Kasumi-1 (cell line): ENCODE measurements at regions not wholly inside any gene's neighbourhood (a gene's known extent, or its start where the extent isn't known, plus 50 kb on each side); places are given as distances from the start of the nearest gene placed in this dataset.
"Not testable (repeated sequence)": the region's sequence is repeated elsewhere in the genome, so short reads cannot be mapped to it uniquely, and the experiment has no call there.

Source experiments
- DNase-seq, 2 experiments: peaks; one replicate each; lab custom pipeline; 2025; lab: John Stamatoyannopoulos, UW

- DNase-seq: not testable (repeated sequence)
These were observed 113.4 kb downstream of the XPNPEP1 start for GRCh38 chr10:109809954-109810353.

DNA sequence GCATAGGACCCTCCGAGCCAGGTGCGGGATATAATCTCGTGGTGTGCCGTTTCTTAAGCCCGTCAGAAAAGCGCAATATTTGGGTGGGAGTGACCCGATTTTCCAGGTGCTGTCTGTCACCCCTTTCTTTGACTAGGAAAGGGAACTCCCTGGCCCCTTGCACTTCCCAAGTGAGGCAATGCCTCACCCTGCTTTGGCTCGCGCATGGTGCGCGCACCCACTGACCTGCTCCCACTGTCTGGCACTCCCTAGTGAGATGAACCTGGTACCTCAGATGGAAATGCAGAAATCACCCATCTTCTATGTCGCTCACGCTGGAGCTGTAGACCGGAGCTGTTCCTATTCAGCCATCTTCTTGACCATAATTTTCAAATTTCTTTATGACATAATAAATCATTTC lies 122.1 kb downstream of the XPNPEP1 start:
- not testable (repeated sequence) for DNase-seq

GRCh38 chr10:109790647-109791046 lies 132.7 kb downstream of the XPNPEP1 start:
- DNase-seq: no peak

DNA sequence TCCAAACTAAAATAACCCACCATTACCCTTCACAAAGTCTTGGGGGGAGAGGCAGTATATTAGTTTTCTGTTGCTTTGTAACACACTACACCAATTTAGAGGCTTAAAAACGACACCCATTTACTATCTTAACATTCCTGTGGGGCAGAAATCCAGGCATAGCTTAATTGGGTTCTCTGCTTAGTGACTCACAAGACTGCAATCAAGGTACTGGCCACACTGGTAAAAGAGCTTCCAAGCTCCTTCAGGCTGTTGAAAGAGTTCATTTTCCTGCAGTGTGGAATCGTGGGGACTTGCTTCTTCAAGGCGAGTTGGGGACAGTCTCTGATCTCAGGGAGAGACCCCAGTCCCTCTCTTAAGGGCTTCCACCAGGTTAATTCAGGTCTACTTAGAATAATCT lies 139.1 kb downstream of the XPNPEP1 start:
- no peak for DNase-seq

- DNase-seq: no peak
These were observed 140.0 kb downstream of the XPNPEP1 start for GRCh38 chr10:109783286-109783685.

DNA sequence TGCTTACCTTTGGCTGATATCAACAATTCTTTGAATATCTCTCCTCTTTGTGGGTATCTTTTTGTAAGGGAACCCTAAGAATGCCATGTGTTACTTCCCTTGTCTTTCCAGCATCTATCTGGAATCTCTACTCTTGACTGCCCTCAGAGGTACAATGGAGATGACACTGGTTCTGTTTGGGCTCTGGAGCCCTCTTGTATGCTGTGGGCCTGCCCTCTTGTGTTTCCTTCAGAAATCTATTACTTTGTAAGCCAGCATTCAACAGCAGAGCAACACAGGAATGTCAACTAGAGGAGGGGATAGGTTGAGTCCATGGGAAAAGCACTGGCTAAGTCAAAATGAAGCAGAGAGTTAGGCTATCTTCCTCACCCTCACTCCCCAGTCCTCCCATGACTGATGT lies 142.3 kb downstream of the XPNPEP1 start:
- no peak for DNase-seq

DNA sequence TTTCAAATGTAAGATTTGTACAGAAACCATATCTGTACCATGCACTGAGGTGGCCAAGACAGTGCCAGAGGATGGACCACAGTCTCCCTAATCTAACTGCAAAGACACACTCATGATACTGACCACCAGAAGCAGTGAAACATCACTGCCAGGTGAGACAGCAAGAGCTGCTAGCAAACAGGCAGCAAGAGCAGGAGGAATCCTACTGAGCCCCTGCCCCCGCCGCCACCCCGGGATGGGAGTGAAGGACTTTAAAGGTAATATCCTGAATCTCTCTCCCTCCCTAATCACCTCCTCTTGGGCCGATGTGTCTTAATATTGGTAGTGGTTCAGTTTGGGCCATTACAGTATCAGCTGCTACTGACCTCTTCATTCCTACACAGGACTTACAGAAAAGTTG lies 144.3 kb downstream of the XPNPEP1 start:
- no peak for DNase-seq

DNA sequence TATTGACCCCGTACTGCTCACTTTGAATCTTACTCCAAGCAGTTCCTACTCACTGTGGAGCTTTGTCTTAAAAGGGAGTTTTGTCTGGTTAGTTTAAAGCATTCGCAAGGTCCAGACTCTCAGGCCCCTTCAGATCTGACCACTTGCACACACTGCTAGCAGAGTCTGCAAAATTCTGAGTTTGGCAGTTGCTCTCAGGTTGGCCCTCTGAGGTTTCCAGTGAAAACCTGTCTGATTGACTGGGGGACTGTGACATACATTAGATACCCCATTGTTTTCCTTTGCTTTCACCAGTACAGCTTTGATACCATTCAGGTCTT lies 149.2 kb downstream of the XPNPEP1 start:
- DNase-seq: no peak

GRCh38 chr10:109773288-109774120 lies 149.8 kb downstream of the XPNPEP1 start:
- DNase-seq: peak; percentile 85 to 95

- no peak for DNase-seq
These were observed 152.6 kb downstream of the XPNPEP1 start for GRCh38 chr10:109770663-109771062.

- no peak for DNase-seq
These were observed 153.3 kb downstream of the XPNPEP1 start for GRCh38 chr10:109769966-109770365.

- no peak for DNase-seq
These were observed 157.5 kb downstream of the XPNPEP1 start for GRCh38 chr10:109765838-109766237.

- DNase-seq: no peak
These were observed 160.8 kb downstream of the XPNPEP1 start for GRCh38 chr10:109762555-109762954.

DNA sequence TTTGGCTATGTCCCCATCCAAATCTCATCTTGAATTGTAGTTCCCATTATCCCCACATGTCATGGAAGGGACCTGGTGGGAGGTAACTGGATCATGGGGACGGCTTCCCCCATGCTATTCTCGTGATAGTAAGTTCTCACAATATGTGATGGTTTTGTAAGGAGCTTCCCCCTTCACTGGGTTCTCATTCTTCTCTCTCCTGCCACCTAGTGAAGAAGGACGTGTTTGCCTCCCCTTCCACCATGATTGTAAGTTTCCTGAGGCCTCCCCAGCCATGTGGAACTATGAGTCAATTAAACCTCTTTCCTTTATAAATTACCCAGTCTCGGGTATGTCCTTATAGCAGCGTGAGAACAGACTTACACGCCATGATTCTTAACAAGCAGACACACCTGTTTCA lies 165.6 kb downstream of the XPNPEP1 start:
- peak; percentile 12 to 15 for DNase-seq

DNA sequence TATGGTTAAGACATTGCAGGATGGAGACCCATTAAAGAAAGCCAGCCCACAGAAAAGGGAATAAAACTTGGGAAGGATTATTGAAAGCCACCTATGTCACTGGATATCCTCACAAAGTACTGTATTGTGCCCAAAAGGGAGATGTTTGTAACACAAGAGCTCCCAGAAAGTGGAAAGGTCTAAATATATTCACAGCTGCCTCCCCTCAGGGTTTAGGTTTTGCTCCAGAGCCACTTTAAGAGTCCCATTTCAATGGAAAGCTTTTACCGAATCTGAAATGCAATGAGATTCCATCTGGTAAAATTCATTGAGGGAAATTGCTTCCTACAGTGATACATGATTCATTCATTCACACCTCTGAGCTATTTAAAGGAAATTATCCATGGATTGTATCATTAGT lies 176.4 kb downstream of the XPNPEP1 start:
- DNase-seq: no peak

DNA sequence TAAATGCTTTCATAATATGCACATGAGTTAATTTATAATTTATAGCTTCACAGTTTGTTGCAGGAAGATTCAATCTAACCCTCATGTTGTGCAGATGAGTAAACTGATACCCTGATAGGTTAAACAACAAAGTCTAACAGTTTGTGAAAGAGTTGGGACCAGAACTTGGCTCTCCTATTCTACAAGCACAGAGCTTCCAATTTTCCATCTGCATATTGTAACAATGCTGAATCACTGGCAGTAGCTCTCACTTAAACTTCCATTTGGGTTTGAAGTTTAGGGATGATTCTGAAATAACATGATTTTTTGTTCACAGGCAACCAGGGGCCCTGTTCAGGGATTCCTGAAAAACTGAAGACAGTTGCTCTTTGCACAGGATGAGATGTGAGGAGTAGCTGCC lies 179.3 kb downstream of the XPNPEP1 start:
- no peak for DNase-seq

GRCh38 chr10:109743574-109743973 lies 179.7 kb downstream of the XPNPEP1 start:
- DNase-seq: no peak

- no peak for DNase-seq
These were observed 180.2 kb downstream of the XPNPEP1 start for GRCh38 chr10:109743146-109743545.

- no peak for DNase-seq
These were observed 181.6 kb downstream of the XPNPEP1 start for GRCh38 chr10:109741712-109742111.

DNA sequence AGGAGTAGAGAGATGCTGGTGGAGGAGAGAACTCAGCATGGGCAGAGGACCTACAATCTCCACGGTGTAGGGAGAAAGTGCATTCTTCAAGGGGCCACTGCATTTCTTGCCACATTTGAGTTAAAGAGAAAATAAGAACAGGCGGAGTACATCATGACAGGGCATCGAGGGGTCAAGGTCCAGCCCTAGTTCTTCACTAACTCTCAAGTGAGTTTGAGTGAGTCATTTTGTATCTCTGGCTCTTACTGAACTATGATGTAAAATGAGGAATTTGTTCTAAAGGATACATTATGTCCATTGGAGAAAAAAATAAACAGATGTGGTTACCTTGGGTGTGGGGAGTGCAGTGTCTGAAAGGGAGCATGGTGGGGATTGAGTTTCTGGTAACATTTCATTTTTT lies 182.9 kb downstream of the XPNPEP1 start:
- DNase-seq: no peak

DNA sequence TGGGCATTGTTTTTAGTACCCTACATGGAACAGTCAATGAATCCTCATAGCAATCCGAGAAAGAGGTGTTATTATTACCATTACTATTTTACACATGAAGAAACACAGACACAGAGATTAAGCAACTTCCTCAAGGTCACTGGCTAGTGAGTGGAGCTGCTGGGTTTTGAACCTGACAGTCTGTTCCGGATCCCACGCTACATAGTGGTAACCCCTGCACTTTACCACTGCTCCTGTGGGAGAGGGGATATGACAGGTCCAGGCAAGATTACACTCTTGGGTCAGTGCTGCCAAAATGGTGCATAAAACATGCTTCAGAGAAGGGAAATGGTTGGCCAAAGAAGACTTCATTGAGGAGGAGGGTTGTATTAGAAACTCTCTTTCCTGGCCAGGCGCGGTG lies 185.7 kb downstream of the XPNPEP1 start:
- DNase-seq: no peak

DNA sequence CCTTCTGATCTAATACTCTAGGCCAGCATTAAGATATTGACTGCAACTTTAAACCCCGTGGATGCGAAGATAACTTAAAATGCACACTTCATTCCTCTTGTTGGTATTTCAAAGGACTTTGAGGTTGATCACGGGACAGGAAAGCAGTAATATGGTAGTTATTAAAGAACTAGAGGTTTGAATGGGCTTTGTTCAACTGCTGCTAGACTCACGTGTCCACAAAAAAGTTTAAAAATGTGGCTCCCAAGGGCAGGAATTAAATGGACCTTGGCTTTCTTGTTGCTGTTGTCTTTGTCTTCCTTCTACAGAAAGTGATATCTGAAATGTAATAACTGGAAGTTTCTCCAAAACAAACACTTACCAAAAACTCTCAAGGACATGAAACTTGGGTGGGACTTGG lies 186.3 kb downstream of the XPNPEP1 start:
- DNase-seq: no peak

GRCh38 chr10:109735776-109736175 lies 187.5 kb downstream of the XPNPEP1 start:
- no peak for DNase-seq

GRCh38 chr10:109732254-109732965 lies 190.9 kb downstream of the XPNPEP1 start:
- no peak for DNase-seq
